ENCODE measurements at regions not wholly inside any gene's neighbourhood (a gene's known extent, or its start where the extent isn't known, plus 50 kb on each side); places are given as distances from the start of the nearest gene placed in this dataset.

- TF ChIP-seq CTCF (IDR thresholded peaks at IDR 0.05) (no peak), POLR2A (IDR thresholded peaks at IDR 0.05) (no peak), POLR2AphosphoS5 (IDR thresholded peaks at IDR 0.05) (no peak), EP300 (IDR thresholded peaks at IDR 0.05) (no peak)
These were observed 301.3 kb upstream of the IGF1R start for GRCh38 chr15:98347001-98347400.

Measured in sigmoid colon (tissue), 4 donors.